SK-N-MC (cell line): ENCODE measurements at regions not wholly inside any gene's neighbourhood (a gene's known extent, or its start where the extent isn't known, plus 50 kb on each side); places are given as distances from the start of the nearest gene placed in this dataset.

ENCODE experiments used
- DNase-seq: peaks from one replicate; pipeline ENCODE4 v3.0.0-alpha.2; 2011; ENCODE audit warnings: low read depth, low spot score
- H3K27ac ChIP-seq: fragments of 200-600 bp; sonication (generic); 2 replicates; pipeline ENCODE4 v1.5.1; 2016; ENCODE audit warnings: mixed run types
- H3K36me3 ChIP-seq: fragments of 200-600 bp; sonication (generic); 2 replicates; pipeline ENCODE4 v1.6.1; 2017; ENCODE audit warnings: antibody characterized with exemption, low read length, mixed read lengths; ENCODE audit not compliant: insufficient read depth
- H3K4me3 ChIP-seq: fragments of 200-600 bp; sonication (generic); 2 replicates; pipeline ENCODE4 v1.5.1; 2016
- H3K9ac ChIP-seq: fragments of 200-600 bp; sonication (generic); 2 replicates; pipeline ENCODE4 v1.8.0; 2017; ENCODE audit warnings: mixed run types, mixed read lengths; ENCODE audit not compliant: insufficient read length
- H3K9me3 ChIP-seq: fragments of 200-600 bp; sonication (generic); 2 replicates; pipeline ENCODE4 v1.6.1; 2017; ENCODE audit warnings: low read depth, mild to moderate bottlenecking, antibody characterized with exemption, low read length, moderate library complexity, mixed read lengths
- EZH2 ChIP-seq: fragments of 200-600 bp; sonication (generic); IDR thresholded peaks from one replicate; pipeline ENCODE4 v1.6.1; 2017; ENCODE audit warnings: antibody characterized with exemption
- FOXP2 ChIP-seq: optimal IDR thresholded peaks from 2 replicates; pipeline ENCODE3; 2011; ENCODE audit warnings: mild to moderate bottlenecking, moderate library complexity; ENCODE audit not compliant: insufficient read depth; ENCODE audit errors: extremely low read length, control extremely low read depth
- POLR2AphosphoS5 ChIP-seq: IDR thresholded peaks from 2 replicates; pipeline ENCODE4 v1.6.1; 2012; ENCODE audit warnings: mild to moderate bottlenecking, low read depth, low read length, borderline replicate concordance

DNA sequence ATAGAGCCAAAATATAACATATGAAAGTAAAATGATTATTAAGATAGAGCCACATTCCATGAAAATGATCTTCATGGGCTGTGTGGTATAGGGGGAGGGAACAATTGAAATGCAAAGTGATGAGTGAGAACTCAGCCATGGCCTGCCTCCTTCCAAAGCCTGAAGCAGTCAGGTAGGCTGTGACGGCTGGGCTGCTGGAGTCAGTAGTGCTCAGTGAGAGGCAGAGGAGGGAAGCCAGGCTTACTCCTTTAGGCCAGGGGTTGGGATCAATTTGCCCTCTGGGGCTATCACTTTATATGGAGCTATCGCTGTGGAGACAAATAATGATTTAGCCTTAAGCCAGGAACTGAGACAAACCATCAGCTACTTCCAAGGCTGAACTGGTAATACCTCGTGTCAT is 654.9 kb downstream of the FGF9 start:
- no peak for TF ChIP-seq EZH2
- TF ChIP-seq POLR2AphosphoS5: no peak
- H3K27ac ChIP-seq: no peak overlapping the region

DNA sequence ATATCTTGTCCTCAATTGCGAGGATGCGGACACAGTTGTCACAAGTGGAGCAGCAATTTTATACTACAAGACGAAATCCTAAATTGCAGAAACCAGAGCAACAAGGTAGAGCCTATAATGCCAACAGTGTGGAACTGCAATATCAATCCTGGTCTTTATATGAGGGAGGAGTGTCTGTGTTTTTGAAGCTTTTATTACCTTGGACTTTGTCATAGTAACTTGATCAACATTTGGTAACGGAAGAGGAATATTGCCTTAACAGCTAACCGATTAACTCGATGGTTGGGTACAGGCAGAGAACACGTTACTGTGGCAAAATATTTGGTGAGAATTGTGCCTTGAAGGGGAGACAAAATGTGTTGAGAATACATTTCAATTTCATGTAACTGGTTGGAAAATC is 661.5 kb downstream of the FGF9 start:
- Histone ChIP-seq H3K9ac (no peak overlapping the region), H3K36me3 (no peaks in the 10 kb centered on the region), H3K27ac (no peak overlapping the region), H3K9me3 (no peaks in the 10 kb centered on the region), H3K4me3 (no peak overlapping the region)
- TF ChIP-seq FOXP2: no peak
- TF ChIP-seq POLR2AphosphoS5: no peak
- TF ChIP-seq EZH2: no peak
- DNase-seq: no peak

More for the DNA sequence above, 654.9 kb downstream of the FGF9 start:
- no peak overlapping the region for H3K9ac ChIP-seq
- H3K9me3 ChIP-seq: no peaks in the 10 kb centered on the region
- H3K36me3 ChIP-seq: no peaks in the 10 kb centered on the region
- DNase-seq: no peak
- H3K4me3 ChIP-seq: no peak overlapping the region

DNA sequence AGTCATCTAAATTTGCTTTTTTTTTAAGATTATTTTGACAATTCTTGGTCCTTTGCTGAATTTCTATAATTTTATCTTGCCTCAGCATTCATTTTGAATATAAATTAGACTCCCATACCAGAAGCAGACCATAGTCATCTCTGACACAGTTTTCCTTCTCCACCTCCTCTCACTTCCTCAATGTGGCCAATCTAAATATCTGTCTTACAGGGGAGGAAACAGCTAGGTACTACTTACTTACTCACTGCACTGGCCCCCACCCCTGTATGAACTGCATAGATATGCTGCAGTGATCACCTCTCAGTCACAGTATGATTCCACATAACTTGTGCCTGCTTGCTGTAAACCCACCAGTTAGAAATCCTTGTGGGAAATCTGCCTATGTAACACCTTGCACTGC is 665.6 kb downstream of the FGF9 start:
- DNase-seq: no peak
- Histone ChIP-seq H3K36me3 (no peaks in the 10 kb centered on the region), H3K4me3 (no peak overlapping the region), H3K9ac (no peak overlapping the region), H3K9me3 (no peaks in the 10 kb centered on the region), H3K27ac (no peak overlapping the region)
- TF ChIP-seq POLR2AphosphoS5: no peak
- no peak for TF ChIP-seq FOXP2
- TF ChIP-seq EZH2: no peak

DNA sequence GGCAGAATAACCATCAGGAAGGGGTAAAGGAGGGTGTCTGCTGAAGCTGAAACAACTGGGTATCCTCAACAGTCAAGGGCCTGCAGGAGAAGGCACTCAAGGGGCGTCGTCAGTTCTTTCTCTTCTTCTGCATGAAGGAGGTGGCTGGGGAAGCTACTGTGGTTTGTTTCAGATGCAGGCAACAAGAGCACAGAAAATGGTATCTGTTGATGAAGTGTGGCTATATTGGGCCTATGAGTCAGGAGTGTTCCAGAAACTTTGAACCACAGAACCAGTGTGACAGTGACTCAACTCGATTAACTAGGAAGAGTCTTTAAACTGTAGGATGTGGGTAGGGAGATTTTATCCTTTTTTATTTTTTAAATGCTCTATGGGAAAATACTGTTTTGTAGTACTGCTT is 686.3 kb downstream of the FGF9 start:
- DNase-seq: no peak
- H3K36me3 ChIP-seq: no peaks in the 10 kb centered on the region
- H3K4me3 ChIP-seq: no peak overlapping the region
- H3K27ac ChIP-seq: no peak overlapping the region
- no peaks in the 10 kb centered on the region for H3K9me3 ChIP-seq
- TF ChIP-seq EZH2 (no peak), FOXP2 (no peak), POLR2AphosphoS5 (no peak)
- H3K9ac ChIP-seq: no peak overlapping the region

DNA sequence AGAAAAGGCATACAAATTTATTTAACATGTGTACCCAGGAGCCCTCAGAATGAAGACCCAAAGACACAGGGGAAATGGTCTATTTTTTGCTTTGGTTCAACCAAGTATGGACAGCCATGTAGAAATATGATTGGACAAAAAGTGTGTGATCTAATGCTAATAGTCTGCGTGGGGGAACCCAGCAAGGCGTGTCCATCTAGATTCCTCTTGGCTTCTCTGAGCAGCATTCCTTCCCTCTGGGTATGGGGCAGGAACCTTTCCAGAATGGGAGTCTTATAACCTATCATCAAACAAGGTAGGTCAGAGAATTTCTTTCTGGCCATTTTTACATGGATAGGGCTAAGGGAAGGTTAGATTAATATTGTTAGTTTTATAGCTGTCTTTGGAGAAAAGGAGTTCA is 698.2 kb downstream of the FGF9 start:
- Histone ChIP-seq H3K36me3 (no peaks in the 10 kb centered on the region), H3K27ac (no peak overlapping the region), H3K9me3 (no peaks in the 10 kb centered on the region), H3K9ac (no peak overlapping the region), H3K4me3 (no peak overlapping the region)
- TF ChIP-seq FOXP2 (no peak), POLR2AphosphoS5 (no peak), EZH2 (no peak)
- DNase-seq: no peak

DNA sequence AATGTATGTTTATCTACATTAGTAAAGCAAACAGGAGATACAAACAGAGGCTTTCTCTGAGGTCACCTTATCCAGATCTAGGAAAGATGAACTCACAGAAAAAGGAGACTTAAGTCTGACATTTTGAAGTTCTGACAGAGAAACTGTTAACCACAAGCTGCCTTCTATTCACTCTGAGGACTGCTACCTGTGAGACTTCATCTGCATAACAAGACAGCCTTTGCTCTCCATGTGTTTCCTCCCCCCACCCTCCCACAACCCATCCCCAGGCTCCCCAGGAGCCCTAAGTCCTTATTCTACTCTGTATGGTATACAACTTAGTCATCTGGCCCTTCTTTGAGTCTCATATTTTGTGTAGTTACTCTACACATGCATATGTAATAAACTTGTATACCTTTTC is 699.0 kb downstream of the FGF9 start:
- no peak for TF ChIP-seq EZH2
- TF ChIP-seq FOXP2: no peak
- no peak for TF ChIP-seq POLR2AphosphoS5
- Histone ChIP-seq H3K9ac (no peak overlapping the region), H3K4me3 (no peak overlapping the region), H3K27ac (no peak overlapping the region), H3K9me3 (no peaks in the 10 kb centered on the region), H3K36me3 (no peaks in the 10 kb centered on the region)
- no peak for DNase-seq

DNA sequence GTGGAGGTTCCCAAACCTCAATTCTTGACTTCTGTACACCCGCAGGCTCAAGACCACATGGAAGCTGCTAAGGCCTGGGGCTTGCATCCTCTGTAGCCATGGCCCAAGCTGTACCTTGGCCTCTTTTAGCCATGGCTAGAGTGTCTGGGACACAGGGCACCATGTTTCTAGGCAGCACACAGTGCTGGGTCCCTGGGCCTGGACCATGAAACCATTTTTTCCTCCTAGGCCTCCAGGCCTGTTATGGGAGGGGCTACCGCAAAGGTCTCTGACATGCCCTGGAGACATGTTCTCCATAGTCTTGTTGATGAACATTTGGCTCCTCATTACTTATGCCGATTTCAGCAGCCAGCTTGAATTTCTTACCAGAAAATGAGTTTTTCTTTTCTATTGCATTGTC is 701.4 kb downstream of the FGF9 start:
- no peaks in the 10 kb centered on the region for H3K36me3 ChIP-seq
- H3K9ac ChIP-seq: no peak overlapping the region
- TF ChIP-seq EZH2: no peak
- TF ChIP-seq FOXP2: no peak
- TF ChIP-seq POLR2AphosphoS5: no peak
- DNase-seq: no peak
- no peaks in the 10 kb centered on the region for H3K9me3 ChIP-seq
- H3K27ac ChIP-seq: no peak overlapping the region
- H3K4me3 ChIP-seq: no peak overlapping the region

DNA sequence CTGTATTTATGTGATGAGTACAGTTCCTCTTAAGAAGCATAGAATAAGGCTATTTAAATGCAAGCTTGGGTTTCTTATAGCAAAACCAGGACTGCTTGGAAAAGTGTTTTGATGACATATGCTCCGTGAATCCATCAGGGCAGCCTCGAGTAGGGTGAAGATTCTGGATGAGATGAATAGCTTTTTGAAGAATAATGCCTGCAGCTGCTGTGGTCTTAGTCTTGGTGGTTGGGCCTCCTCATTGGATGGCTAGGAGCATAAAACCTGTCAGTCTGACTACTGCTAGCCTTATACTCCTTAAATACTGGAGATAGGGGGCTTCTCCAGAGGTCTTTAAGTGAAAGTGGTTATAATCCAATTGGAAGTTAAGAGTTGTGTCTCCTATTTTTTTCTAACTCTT is 704.3 kb downstream of the FGF9 start:
- H3K27ac ChIP-seq: no peak overlapping the region
- H3K9ac ChIP-seq: no peak overlapping the region
- no peak overlapping the region for H3K4me3 ChIP-seq
- H3K36me3 ChIP-seq: no peaks in the 10 kb centered on the region
- H3K9me3 ChIP-seq: no peaks in the 10 kb centered on the region
- TF ChIP-seq EZH2 (no peak), FOXP2 (no peak), POLR2AphosphoS5 (no peak)
- DNase-seq: no peak

DNA sequence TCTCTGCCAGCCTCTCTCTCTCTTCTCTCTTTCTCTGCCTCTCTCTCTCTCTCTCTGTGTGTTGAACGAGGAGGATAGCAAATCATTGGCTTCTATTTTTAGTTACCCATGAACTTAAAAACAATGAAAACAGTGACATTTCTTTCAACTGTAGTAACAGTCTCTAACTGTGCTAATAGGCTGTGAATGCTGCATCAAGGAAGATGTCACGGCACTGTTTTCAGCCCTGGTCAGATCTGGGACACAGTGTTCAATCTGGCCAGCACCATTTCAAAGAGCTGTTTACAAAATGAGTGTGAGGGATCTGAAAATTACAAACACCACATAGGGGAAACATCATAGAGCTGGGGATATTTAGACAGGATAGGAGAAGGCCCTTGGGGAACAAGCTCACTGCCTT is 717.0 kb downstream of the FGF9 start:
- H3K36me3 ChIP-seq: no peaks in the 10 kb centered on the region
- H3K9me3 ChIP-seq: no peaks in the 10 kb centered on the region

More for the DNA sequence above, 717.0 kb downstream of the FGF9 start:
- H3K4me3 ChIP-seq: no peak overlapping the region
- H3K27ac ChIP-seq: no peak overlapping the region
- no peak for TF ChIP-seq EZH2
- no peak for TF ChIP-seq FOXP2
- no peak for TF ChIP-seq POLR2AphosphoS5
- no peak overlapping the region for H3K9ac ChIP-seq
- no peak for DNase-seq
